Right lung (tissue), 2 donors: ENCODE measurements at regions not wholly inside any gene's neighbourhood (a gene's known extent, or its start where the extent isn't known, plus 50 kb on each side); places are given as distances from the start of the nearest gene placed in this dataset.

ENCODE experiments used
- DNase-seq, 2 donors: peaks; one replicate each; pipeline ENCODE4 v3.0.0-alpha.2; 2013

DNA sequence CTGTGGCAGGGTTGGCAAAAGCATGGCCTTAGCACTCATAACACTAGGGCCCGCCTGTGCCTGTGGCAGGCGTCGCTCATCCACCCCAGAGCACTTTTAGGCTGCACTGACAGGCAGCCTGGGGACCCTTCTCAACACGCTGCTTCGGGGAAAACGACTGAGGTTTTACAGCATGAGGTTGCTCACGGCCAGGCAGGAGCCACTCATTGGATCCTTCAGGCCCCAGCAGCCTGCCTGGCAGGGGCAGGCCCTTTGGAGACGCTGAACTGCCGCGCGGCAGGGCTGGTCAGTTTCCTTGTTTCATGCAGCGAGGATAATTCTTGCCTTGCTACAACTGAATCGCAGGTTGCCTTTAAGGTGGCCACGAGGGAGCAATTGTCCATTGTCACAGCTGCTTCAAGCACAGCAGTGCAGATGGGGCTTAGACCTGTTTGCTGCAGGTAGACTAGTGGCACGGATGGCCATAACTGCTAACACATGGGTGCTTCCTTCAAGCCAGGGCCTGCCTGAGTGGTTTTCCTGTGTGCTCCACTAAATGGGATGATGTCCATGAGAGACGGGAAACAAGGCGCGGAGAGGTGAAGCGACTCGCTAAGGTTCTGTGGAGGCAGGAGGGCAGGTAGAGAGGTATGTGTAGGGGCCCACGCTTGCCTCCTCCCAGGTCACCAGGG lies 49.9 kb upstream of the HS6ST1 start:
- no peak for DNase-seq

DNA sequence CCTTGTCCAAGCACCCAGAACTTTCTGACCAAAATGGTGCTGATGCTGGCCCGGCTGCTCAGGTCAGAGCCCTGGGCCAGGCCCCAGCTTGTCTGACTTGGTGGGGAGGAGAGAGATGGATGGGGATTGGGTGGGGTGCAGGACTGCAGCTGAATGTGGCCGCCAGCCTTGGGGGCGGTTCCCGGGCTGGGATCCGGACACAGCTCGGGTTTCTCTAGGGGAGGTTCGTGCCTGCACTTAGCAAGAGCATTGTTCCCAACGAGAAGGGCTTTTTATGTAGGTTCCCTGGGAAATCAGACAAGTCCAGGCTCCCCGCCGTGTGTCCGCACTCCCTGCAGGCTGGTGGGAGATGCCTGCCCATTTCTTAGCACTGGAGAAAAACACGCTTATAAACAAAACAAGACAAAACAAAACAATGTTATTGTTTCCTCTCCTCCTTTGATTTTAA lies 50.5 kb upstream of the HS6ST1 start:
- no peak for DNase-seq

DNA sequence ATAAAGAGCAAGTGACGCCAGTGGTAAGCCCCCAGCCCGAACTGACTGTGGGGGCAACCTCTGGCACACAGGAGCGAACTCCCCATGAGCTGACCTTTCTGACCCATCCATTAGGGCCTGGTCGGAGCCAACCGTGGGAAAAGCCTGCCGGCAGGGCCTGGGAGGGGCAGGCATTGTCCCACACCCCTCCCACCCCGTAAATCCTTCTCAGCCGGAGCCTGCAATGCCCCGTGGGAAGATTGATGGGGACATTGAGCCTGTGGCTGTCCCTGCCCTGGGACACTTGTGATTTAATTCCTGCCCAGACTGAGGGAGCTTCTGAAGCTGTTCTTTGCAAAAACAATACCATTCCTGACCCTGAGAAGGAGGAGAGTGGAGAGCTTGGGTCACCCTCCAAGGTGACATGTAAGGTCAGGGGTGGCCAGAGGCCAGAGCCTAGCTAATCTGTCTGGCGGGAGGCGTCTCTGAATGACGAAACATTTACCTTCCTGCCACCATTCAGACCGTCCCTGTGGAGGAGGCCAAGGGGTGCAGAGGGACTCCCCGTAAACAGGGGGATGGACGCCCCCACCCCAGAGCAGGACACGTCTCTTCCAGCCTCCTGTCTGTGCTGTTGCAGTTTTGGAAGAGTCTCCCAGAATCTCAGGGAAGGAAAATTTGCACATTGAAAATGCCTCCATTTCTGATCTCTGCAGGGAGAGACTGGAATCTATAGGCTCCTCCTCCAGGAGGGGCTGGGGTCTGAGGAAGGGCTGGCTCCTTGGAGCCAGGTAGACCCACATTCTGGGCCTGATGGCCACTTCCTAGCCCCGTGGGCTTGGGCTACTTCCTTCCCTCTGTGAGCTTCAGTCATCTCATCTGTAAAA lies 51.2 kb upstream of the HS6ST1 start:
- DNase-seq = no peak

DNA sequence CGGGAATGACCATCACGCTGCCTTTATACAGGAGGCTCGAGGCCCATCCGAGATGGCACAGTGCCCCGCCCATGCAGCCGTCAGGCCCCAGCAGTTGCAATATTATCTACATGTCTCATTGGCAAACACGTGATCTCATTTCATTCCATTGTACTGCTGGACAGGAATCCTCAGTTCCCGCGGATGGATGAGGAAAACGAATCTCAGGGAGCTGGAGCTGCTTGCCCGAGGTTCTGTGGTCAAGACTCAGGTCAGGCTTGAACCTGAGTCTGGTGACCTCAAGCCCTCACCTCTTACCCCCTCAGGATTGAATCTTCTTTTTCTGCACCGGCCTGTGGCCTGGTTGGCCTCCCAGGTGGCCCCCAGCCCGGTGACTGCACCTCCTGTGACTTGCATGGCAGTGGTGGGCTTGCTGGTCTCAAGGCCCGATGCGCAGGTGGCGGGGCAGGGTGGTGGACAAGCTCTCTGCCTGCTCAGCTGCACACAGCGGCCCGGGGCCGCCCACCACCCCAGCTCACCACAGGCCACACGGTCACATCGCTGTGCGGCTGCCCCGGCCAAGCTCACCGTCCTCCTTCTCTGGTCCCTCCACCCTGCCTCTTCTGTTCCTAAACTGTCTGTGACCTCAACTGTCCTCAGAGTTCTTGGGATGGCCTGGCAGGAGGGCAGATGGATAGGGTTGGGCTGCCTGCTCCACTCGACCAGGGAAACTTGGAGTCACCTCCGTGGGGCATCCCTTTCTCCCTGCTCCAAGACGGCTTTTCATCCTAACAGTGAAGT lies 52.0 kb upstream of the HS6ST1 start:
- DNase-seq = no peak

DNA sequence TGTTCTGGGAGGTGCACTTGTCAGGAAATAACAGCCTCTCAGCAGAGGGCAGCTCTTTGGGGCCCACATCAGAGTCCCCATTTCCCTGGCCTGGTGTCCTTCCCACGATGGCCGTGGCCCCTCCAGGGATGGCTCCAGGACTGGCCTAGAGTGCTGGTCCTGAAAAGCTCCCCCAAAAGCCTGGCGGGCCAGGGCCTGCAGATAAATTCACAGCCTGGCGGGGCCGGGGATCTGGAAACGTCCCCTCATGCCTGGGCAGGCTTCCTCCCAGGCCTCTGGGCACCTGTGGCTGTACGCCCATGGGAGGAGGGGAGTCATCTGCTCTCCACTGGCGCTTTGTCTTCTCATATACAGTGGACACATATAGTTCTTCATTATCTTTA lies 52.6 kb upstream of the HS6ST1 start:
- no peak for DNase-seq

DNA sequence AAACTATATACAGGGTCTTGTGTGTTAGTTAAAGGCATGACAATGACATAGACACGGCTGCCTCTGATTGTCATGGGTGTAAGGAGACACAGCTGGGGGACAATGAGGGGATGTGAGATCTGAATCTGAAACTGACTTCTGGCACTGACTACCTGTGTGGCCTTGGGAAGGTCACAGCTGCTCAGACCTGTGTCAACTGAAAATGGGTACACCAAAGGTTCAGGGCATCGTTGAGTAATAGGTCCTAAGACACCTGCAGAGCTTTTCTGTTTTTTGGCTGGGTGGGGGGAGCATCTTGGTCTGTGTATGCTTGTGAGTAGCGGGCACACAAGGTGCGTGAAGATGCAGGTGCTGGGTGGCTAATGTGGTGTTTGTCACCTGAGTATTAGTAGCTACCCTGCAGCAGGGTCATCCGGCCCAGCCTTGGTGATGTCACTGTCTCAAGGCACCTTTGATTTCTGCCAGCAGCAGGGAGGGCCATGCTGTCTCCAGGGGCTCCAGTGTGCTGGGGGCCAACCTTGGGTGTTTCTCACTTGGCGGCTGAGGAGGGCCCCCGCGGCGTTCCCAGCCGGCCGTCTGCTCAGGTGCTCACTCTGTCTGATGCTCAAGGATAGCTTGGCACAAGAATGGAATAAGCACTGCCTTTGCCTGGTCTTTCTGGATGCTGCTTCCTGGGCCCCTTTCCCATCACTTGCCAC lies 53.1 kb upstream of the HS6ST1 start:
- DNase-seq = no peak

DNA sequence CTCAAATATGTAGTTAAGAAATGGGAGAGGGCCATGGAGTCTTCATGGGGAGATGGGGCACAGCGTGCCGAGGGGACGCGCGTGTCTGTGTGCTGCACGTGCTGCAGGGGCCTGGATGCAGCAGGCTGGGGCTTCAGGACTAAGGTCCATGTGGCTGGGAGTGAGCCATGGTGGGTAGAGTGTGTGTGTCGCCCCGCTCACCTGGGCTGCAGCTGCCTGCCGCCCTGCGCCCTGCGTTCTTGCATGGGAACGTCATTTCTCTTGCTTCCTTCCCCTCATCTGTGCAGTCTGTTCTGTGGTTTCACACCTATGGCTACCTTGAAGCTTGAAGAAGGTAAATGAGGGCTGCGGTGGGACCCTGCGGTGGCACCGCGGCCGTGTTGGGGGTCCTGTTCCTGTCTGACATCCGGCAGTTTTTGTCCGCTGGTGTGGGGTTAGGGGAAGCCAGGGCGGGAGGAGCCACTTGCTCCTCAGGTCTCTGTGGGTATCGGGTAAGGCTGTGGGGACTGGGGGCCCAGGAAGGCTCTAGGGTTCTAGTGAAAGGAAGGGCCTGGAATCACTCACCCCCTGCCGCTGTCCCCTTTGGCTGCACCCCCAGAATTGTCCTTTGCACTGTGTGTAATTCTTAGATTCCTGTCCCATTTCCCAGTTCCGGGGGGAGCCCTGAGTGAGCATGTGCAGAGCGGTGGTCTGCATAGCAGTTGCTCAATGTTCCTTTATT lies 54.1 kb upstream of the HS6ST1 start:
- DNase-seq = no peak

DNA sequence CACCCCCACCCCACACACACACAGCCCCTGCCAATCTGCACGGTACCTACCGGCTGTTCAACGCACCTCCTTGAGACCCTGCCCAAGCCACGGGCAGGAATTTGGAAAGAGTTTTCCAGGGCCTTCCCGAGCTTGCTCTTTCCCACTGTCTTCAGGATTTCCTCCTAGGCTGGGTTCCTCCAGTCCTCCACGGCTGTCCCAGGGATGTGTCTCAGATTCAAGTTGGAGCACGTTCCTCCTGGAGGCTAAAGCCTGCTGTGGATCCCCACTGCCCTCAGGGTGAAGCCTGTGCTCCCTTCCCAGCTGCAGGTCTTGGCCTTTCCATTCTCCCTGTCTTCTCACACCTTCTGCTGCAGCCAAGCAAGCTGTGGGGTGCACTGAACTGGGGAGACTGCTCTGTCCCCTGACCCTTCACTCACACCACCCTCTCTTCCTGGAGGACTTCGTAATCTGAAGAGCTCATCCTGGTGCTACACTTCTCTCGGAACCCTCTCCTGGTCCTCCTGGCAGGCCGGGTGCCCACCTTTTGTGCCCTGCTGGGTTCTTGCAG lies 54.9 kb upstream of the HS6ST1 start:
- no peak for DNase-seq

DNA sequence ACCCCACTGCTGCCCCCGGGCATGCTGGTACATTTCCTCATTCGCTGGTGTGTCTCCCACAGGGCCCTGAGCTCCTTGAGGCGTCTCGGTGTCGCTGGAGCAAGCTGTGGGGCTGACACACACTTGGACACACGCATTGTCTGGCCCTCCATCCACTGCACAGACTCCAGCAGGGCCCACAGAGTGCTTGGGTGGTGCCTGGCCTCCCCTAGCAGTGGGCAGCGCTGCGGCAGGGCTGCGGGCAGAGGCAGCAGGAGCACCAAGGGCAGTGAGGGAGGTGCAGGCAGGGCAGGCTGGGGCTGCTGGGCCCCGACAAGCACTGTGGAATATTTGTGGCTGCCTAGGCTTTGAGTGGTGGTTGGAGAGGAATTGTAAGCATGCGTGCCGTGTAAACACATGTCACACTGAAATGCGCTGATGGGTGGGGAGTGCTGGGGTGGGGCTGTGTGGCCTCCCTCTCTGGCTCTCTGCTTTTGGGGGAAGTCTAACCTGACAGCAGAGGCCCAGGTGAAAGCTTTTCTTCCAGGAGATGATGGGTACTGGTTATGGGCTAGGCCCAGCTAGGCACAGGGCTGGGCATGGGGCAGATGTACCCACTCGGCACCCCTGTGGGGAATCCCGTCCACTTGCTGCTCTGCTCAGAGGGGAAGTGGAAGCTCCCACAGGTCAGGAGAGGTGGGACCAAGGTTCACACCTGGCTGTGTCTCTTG lies 55.5 kb upstream of the HS6ST1 start:
- DNase-seq = no peak

DNA sequence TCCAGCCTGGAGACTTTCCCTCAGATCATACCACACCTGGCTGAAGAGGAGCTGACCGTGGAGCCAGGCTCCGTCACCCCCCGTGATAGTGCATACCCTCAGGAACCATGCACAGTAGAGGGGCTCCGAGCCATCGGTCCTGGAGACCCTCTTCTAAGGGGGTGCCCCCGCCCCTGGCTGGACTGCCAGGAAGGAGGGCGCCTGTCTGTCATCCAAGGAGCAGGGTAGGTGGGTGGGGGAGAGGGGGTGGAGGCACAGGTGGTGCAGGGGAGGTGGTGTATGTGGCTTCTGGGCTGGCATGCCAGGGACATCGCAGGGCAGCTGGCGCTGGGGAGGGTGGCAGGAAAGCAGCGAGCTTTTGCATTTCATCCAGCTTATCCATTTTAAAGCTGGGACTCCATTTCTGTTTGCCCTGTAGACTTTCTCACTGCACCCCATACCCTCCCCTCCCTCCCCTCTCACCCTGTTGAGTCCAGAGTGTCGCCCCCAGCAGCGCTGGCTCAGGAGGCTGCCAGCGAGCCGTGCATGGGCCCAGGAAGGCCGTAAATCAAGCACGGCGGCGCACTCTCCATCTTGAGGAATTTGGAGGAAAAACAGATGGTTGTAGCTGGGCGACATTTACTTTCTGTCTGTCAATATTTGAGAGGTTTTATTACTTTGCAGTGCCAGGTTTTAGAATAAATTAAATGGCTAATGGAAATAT lies 56.2 kb upstream of the HS6ST1 start:
- peak in 1 of 2 donors; percentile 40 for DNase-seq

DNA sequence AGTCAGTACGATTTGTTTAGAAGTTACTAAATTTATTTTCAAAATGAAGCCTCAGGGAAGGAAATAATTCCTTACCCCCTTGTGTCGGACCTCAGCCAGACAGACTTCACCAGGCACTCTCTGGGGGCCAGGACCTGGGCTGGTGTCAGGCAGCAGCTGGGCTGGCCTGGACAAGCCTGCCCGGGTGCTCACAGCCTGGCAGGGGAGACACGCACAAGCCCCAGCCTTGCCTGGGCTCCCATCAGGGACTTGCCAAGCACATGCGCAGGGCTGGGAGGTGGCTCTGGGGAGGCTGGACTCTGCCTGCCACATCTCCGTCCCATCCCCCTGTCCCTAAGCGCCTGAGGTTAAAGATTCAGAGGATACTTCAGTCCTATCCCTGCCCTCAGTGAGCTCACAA lies 56.8 kb upstream of the HS6ST1 start:
- no peak for DNase-seq

DNA sequence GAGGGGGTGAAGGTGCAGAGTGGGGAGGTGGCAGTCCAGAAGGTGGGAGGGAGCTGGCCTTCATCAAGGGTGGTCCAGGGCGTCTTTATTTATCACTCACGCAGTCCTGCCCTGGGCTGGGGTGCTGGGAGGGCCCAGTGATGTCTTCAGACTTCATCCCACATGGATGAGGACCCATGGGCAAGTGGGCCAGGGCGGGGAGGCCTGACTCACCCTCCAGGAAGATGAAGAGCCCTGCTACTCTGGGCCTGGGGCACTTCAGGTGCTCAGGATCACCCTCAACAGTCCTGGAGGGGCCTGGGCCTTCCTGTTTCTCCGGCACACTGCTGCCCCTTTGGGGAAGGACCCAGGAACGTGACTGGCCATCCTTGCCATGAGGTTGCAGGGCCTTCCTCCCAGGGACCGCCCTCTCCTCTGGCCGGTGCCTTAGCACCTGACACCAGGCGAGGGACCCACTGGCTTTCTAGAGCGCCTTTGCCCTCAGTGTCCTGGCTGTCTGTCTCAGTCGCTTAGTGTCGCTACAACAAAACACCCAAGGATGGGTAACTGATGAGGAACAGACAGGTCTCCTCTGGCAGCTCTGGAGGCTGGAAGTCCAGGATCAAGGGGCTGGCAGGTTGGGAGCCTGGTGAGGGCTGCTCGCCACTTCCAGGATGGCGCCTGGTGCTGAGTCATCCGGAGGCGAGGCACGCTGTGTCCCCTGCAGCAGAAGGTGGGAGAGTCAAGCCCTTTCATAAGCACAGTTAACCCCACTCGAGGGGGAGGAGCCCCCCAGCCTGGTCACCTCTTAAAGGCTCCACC lies 57.8 kb upstream of the HS6ST1 start:
- no peak for DNase-seq

DNA sequence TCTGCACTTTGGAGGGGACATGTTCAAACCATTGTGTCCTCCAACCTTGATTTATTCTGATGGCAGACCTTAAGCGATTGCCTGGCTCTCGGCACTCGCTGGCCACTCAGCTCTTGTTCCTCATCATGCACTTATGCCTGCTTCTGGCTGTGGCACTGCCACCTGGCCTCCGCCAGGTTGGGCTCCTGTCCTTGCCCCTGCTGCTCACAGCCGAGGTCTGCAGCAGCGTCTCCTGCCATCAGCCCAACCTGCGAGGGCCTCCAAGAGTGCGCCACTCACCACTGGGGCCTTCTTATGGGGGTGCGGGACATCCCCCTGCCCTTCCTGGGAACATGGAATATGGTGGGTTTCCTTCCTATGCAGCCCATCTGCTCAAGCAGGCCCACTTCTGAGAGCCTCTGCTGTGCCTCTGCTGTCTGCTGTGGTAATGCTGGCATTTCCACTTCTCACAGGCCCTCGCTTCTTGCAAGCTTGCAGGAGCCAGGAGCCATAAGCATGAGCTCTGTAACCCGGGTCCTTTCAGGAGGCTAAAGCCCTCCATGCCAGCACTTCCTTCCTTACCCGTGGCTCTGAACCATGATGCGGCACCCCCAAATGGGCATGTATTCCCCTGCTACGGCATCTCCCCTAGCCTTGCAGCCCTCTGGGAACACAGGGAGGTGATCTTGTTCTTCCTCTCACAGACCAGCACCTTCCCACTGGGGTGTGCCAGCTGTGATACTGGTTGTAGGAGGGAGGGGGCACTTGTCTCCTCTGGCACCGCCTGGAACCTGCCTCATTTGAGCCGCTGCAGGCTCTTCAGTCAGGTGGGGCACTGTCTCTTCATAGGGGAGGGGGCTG lies 58.6 kb upstream of the HS6ST1 start:
- no peak for DNase-seq

DNA sequence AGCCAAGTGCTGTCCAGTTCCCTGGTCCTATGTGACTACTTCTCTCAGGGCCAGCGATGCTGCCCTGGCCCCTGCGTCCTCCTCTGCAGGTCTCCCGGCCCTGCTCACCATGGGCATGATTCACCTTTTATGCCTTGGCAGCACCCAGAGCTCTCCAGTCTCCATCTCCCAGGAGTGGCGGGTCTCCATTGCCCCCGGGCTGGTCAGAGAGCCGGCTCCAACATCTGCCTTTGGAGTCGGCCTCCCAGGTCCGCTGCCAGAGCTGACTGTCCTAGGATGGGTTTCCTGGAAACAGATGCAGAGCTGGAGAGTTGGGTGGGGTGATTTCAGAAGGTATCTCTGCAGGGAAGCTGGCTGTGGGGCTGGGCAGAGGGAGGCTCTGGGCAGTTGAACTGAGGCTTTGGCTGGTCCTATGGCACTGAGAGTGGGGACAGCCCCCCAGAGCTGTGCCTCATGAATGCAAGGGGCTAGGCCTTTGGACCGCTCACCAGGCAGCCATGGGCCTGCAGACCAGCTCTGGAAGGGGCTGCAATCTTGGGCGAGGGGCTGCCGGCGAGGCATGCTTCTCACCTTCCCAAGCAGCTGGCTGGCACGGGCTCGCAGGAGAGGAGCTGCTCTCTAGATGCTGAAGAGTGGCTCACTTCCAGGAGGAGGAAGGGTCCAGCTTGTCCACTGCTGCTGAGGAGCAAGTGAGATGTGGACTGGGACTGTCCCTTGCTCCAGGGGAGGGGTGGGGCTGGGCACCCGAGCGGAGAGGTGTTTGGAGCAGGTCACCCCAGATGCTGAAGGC lies 59.8 kb upstream of the HS6ST1 start:
- DNase-seq = no peak

DNA sequence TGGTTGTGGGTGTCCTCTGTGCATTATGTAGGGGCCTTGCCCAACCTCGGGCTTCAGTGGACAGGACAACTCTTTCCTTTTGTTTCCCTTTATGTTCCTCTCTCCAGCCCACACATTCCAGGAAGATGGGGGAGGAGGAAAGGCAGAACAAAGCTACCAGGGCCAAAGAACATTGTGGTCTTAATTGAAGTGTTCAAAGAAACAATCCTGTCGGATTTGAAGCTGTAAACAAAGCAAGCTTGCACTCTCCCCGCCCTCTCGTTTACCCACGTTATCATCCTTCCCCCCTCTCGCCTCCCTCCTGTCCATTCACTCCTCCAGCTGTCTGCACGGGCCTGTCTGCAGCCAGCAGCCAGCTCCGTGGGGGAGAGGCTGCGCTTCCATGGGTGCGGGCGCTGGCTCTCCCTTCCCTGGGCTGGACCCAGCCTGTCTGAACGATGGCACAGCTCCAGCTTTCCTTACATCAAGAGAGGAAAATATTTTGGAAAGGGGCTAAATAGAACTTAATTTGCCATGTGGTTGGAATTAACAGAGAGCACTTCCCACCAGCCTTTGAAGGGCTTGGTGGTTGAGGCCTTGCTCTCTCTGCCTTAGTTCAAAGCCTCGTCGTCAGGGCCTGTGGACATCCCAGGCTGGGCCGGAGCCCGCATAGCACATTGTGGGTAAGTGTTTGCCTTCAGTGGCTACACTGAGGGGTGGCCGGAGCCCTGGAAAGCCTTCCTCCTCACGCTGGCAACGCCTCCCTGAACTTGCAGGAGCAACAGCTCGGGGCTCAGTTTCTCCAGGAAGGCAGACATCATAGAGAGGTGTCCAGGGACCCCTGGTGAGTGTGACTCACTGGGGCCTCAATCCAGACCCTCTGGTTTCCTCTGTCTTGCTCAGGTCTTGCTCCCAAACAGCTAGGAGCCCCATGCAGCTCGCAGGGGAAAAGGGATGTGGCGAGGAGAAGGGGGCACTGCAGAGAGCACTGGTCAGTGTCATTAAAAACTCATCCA lies 60.6 kb upstream of the HS6ST1 start:
- peak; percentile 91 for DNase-seq
